Skeletal muscle satellite cell (primary cell): ENCODE measurements at regions not wholly inside any gene's neighbourhood (a gene's known extent, or its start where the extent isn't known, plus 50 kb on each side); places are given as distances from the start of the nearest gene placed in this dataset.

Source experiments
- H3K27me3 ChIP-seq: 2 replicates; pipeline ENCODE4 v1.7.0; 2013; ENCODE audit warnings: low read length; ENCODE audit not compliant: control insufficient read depth, insufficient read depth
- H3K36me3 ChIP-seq: 2 replicates; pipeline ENCODE4 v1.7.0; 2013; ENCODE audit warnings: mild to moderate bottlenecking, control low read depth, low read length; ENCODE audit not compliant: insufficient read depth
- H3K4me1 ChIP-seq: 2 replicates; pipeline ENCODE4 v1.7.0; 2013; ENCODE audit warnings: low read length; ENCODE audit not compliant: control insufficient read depth, insufficient read depth
- H3K4me2 ChIP-seq: 2 replicates; pipeline ENCODE4 v1.7.0; 2013; ENCODE audit warnings: mild to moderate bottlenecking, low read length
- H3K4me3 ChIP-seq: 2 replicates; pipeline ENCODE4 v1.7.0; 2013; ENCODE audit warnings: low read length
- H3K9ac ChIP-seq: 2 replicates; pipeline ENCODE4 v1.7.0; 2013; ENCODE audit warnings: mild to moderate bottlenecking, low read depth, low read length, moderate library complexity
- H3K9me3 ChIP-seq: replicated peaks from 2 replicates; pipeline ENCODE4 v1.7.0; 2013; ENCODE audit warnings: mild to moderate bottlenecking, control low read depth, low read length

- Histone ChIP-seq H3K4me3 (no peak overlapping the region), H3K4me2 (no peak overlapping the region), H3K9ac (no peak overlapping the region), H3K4me1 (peaks cover 3% of the 10 kb centered on the region), H3K36me3 (no peaks in the 10 kb centered on the region), H3K27me3 (no peaks in the 10 kb centered on the region), H3K9me3 (no peaks in the 10 kb centered on the region)
Measured at GRCh38 chr2:53442093-53442492, 325.5 kb upstream of the CHAC2 start.

DNA sequence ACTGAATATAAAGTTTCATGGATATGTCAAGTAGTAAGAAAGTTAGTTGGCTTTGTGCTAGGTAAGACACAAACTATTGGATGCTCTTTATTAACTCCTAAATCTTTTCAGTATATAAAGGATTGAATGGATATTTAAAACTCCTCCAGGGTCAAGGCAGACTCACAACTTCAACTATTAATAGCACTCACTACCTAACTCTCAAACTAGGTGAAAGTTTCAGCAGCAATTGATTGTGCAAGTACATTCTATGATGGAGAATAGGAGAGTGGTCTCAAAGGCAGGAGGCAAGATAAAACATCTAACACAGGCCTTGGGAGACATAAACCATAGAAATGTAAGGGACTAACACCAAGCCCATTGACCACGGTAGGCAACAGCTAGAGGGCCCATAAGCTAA lies 328.9 kb upstream of the CHAC2 start:
- Histone ChIP-seq H3K4me2 (no peak overlapping the region), H3K36me3 (no peaks in the 10 kb centered on the region), H3K9me3 (no peaks in the 10 kb centered on the region), H3K9ac (no peak overlapping the region), H3K4me1 (no peaks in the 10 kb centered on the region), H3K4me3 (no peak overlapping the region), H3K27me3 (peaks cover 3% of the 10 kb centered on the region)

DNA sequence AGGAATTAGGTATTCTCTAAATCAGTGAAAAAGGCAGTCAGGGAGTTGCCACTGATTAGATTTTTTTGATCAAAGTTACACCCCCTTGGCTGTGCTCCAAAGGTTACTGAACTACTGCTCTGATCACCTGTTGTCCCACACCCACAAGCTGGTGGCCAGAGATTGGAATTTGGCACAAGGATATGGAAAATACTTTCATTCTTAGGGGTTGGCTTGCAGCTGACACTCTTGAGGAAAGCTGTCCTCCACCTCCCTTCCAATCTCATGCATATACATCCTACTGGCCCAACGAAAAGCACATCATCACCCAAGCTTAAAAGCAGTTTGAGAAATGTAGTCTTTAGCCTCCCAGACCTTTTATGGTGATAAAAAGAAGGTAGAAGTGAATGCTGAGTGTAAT lies 329.5 kb upstream of the CHAC2 start:
- H3K4me1 ChIP-seq, result no peaks in the 10 kb centered on the region
- no peaks in the 10 kb centered on the region for H3K9me3 ChIP-seq
- H3K9ac ChIP-seq, result no peak overlapping the region
- no peaks in the 10 kb centered on the region for H3K36me3 ChIP-seq
- H3K27me3 ChIP-seq, result peaks cover 3% of the 10 kb centered on the region
- no peak overlapping the region for H3K4me2 ChIP-seq
- H3K4me3 ChIP-seq, result no peak overlapping the region

DNA sequence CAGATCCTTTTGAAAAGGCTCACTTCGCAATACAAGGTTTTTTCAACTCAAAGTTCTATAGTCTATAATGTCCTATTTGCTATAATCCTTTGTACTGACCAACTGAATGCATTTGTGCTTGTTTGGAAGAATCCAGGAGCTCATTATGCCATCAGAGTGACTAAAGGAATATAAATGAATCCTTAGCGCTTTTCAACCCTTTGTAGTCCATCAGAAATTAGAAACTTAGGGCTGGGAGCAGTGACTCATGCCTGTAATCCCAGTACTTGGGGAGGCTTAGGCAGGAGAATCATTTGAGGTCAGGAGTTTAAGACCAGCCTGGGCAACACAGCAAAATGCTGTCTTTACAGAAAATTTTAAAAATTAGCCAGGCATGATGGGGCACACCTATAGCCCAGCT lies 330.2 kb upstream of the CHAC2 start:
- Histone ChIP-seq H3K27me3 (peaks cover 3% of the 10 kb centered on the region), H3K4me2 (no peak overlapping the region), H3K4me3 (no peak overlapping the region), H3K9me3 (no peaks in the 10 kb centered on the region), H3K36me3 (no peaks in the 10 kb centered on the region), H3K4me1 (no peaks in the 10 kb centered on the region), H3K9ac (no peak overlapping the region)

- Histone ChIP-seq H3K4me3 (no peak overlapping the region), H3K27me3 (peaks cover 3% of the 10 kb centered on the region), H3K36me3 (no peaks in the 10 kb centered on the region), H3K4me1 (no peaks in the 10 kb centered on the region), H3K9ac (no peak overlapping the region), H3K4me2 (no peak overlapping the region), H3K9me3 (no peaks in the 10 kb centered on the region)
Measured at GRCh38 chr2:53436882-53437281, 330.7 kb upstream of the CHAC2 start.

DNA sequence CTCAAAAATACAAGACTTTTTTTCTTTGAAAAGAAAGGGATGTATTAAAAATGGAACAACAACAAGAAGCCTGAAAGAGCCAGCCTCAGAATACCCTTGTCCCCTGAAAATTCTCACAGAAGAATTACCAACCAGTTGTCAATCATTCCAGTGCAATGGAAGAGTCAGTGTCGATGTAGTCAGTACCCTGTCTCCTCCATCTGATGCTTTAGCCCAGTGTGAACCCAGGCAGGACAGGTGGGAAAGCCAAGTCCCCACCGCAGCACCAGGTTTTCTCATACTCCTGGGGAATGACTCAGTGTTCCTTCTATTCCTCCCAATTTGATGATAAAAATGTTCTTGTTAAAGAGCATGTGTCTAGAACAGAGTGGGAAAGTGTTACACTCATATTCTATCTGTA lies 332.0 kb upstream of the CHAC2 start:
- Histone ChIP-seq H3K4me2 (no peak overlapping the region), H3K4me3 (no peak overlapping the region), H3K36me3 (no peaks in the 10 kb centered on the region), H3K9me3 (no peaks in the 10 kb centered on the region), H3K9ac (no peak overlapping the region), H3K4me1 (no peaks in the 10 kb centered on the region), H3K27me3 (peaks cover 3% of the 10 kb centered on the region)

DNA sequence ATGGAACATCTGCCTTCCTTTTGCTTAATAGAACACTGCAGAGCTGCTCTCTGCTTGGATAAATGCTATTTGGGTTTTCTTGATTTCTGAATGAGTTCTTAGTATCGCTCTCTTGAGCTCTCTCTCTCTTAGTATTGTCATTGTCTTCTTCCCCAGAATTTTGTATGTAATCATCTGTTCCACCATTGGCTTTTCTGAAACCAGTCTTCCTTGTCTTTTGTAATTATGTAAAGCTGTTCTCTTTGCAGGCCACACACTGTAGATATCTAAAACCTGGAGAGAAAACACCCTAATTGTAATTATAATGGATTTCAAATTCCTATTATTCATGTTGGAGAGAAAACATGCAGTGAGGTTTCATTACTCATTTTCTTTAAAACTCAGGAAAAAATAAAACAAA lies 333.1 kb upstream of the CHAC2 start:
- Histone ChIP-seq H3K4me1 (no peaks in the 10 kb centered on the region), H3K9ac (no peak overlapping the region), H3K4me2 (no peak overlapping the region), H3K9me3 (no peaks in the 10 kb centered on the region), H3K4me3 (no peak overlapping the region), H3K36me3 (no peaks in the 10 kb centered on the region), H3K27me3 (peaks cover 10% of the 10 kb centered on the region)

DNA sequence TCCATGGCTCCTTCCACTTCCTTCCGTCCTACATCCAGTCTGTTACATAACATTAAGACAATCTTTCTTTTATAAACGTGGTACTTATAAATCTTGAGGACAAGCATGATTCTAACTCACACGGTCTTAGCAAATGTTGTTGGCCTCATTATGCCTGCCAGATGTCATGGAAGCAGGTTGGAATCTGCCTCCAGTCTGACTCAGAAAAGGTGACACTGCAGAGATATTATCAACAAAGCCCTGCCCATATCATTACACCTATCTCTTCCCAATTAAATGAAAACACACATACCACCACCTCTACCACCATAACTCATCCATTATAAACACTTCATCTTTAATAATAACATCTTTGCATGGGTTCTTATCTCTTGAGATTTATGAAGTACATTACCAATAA lies 334.7 kb upstream of the CHAC2 start:
- peaks cover 10% of the 10 kb centered on the region for H3K27me3 ChIP-seq
- no peaks in the 10 kb centered on the region for H3K4me1 ChIP-seq
- no peaks in the 10 kb centered on the region for H3K36me3 ChIP-seq
- no peak overlapping the region for H3K4me3 ChIP-seq
- no peak overlapping the region for H3K9ac ChIP-seq
- no peak overlapping the region for H3K4me2 ChIP-seq
- no peaks in the 10 kb centered on the region for H3K9me3 ChIP-seq

DNA sequence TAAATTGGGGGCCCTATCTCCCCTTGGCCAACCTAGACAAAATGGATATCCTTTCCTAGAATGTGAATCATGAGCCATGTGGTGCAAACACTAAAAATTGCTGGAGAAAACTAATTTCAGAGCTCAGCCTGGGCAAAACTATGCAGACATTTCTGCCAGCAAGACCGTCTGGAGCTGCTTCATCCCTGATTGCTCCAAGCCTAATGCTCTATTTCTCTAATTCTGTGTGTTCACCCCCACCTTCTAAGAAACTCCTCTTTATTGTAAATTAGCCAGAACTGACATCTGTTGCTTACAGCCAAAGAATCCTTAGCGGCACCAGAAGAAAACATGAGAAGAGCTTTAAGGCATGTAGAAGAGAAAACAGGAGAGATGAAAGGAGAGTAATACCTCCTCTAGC lies 337.7 kb upstream of the CHAC2 start:
- Histone ChIP-seq H3K4me3 (no peak overlapping the region), H3K27me3 (peaks cover 10% of the 10 kb centered on the region), H3K36me3 (no peaks in the 10 kb centered on the region), H3K9ac (no peak overlapping the region), H3K9me3 (no peaks in the 10 kb centered on the region), H3K4me2 (no peak overlapping the region), H3K4me1 (no peaks in the 10 kb centered on the region)

- no peak overlapping the region for H3K4me2 ChIP-seq
- H3K4me1 ChIP-seq, result no peaks in the 10 kb centered on the region
- H3K9me3 ChIP-seq, result no peaks in the 10 kb centered on the region
- H3K9ac ChIP-seq, result no peak overlapping the region
- H3K4me3 ChIP-seq, result no peak overlapping the region
- no peaks in the 10 kb centered on the region for H3K36me3 ChIP-seq
- peaks cover 2% of the 10 kb centered on the region for H3K27me3 ChIP-seq
Measured at GRCh38 chr2:53424902-53425301, 342.7 kb upstream of the CHAC2 start.

- Histone ChIP-seq H3K9ac (no peak overlapping the region), H3K4me2 (no peak overlapping the region), H3K9me3 (no peaks in the 10 kb centered on the region), H3K4me3 (no peak overlapping the region), H3K27me3 (no peaks in the 10 kb centered on the region), H3K4me1 (no peaks in the 10 kb centered on the region), H3K36me3 (no peaks in the 10 kb centered on the region)
Measured at GRCh38 chr2:53423465-53423864, 344.1 kb upstream of the CHAC2 start.

- no peaks in the 10 kb centered on the region for H3K4me1 ChIP-seq
- H3K9ac ChIP-seq, result no peak overlapping the region
- no peaks in the 10 kb centered on the region for H3K36me3 ChIP-seq
- no peaks in the 10 kb centered on the region for H3K9me3 ChIP-seq
- no peak overlapping the region for H3K4me3 ChIP-seq
- no peak overlapping the region for H3K4me2 ChIP-seq
- H3K27me3 ChIP-seq, result no peaks in the 10 kb centered on the region
Measured at GRCh38 chr2:53422979-53423378, 344.6 kb upstream of the CHAC2 start.
